ENCODE measurements at regions not wholly inside any gene's neighbourhood (a gene's known extent, or its start where the extent isn't known, plus 50 kb on each side); places are given as distances from the start of the nearest gene placed in this dataset.

- TF ChIP-seq EZH2 (IDR thresholded peaks at IDR 0.05; ENCODE audit: borderline replicate concordance, low read depth, low read length, poor library complexity, severe bottlenecking) (no peak), CTCF (conservative IDR thresholded peaks at IDR 0.05; ENCODE audit: low read depth, low read length) (no peak)
- ChIA-PET POLR2A (ENCODE audit: low non-redundant PET) (no interaction called here), CTCF (no interaction called here)
- no peak for DNase-seq (ENCODE audit: low spot score)
- Histone ChIP-seq H3K4me3 (ENCODE audit: low read depth, low read length, poor library complexity, severe bottlenecking) (no peak overlapping the region), H3K27me3 (replicated peaks; ENCODE audit: insufficient read depth, low read depth, low read length, poor library complexity) (no peaks in the 10 kb centered on the region), H3K4me1 (ENCODE audit: insufficient read depth, low read length, poor library complexity, severe bottlenecking) (no peaks in the 10 kb centered on the region), H3K9me3 (ENCODE audit: low read depth, low read length, poor library complexity, severe bottlenecking) (no peaks in the 10 kb centered on the region), H3K36me3 (ENCODE audit: insufficient read depth, low read length, poor library complexity, severe bottlenecking) (no peaks in the 10 kb centered on the region), H3K27ac (ENCODE audit: low read depth, low read length, poor library complexity, severe bottlenecking) (no peak overlapping the region)
- intact Hi-C loops (cut with micrococcal nuclease; ENCODE audit: unreplicated experiment) = loop anchor here (10.0 kb wide), 1 partner anchor 199 kb away; no protein-coding TSS in a partner anchor
- BruUV-seq (replicated peaks) = no TSS peak
Measured at GRCh38 chr6:3525915-3526314, 69.1 kb upstream of the SLC22A23 start.

- Histone ChIP-seq H3K27me3 (replicated peaks; ENCODE audit: insufficient read depth, low read depth, low read length, poor library complexity) (no peaks in the 10 kb centered on the region), H3K9me3 (ENCODE audit: low read depth, low read length, poor library complexity, severe bottlenecking) (no peaks in the 10 kb centered on the region), H3K4me3 (ENCODE audit: low read depth, low read length, poor library complexity, severe bottlenecking) (no peak overlapping the region), H3K4me1 (ENCODE audit: insufficient read depth, low read length, poor library complexity, severe bottlenecking) (no peaks in the 10 kb centered on the region), H3K36me3 (ENCODE audit: insufficient read depth, low read length, poor library complexity, severe bottlenecking) (no peaks in the 10 kb centered on the region), H3K27ac (ENCODE audit: low read depth, low read length, poor library complexity, severe bottlenecking) (no peak overlapping the region)
- DNase-seq (ENCODE audit: low spot score) = no peak
- BruUV-seq (replicated peaks) = no TSS peak
- intact Hi-C loops (cut with micrococcal nuclease; ENCODE audit: unreplicated experiment) = loop anchor here (10.0 kb wide), 1 partner anchor 200 kb away; no protein-coding TSS in a partner anchor
- ChIA-PET CTCF (no interaction called here), POLR2A (ENCODE audit: low non-redundant PET) (no interaction called here)
- TF ChIP-seq CTCF (conservative IDR thresholded peaks at IDR 0.05; ENCODE audit: low read depth, low read length) (no peak), EZH2 (IDR thresholded peaks at IDR 0.05; ENCODE audit: borderline replicate concordance, low read depth, low read length, poor library complexity, severe bottlenecking) (no peak)
Measured at GRCh38 chr6:3524456-3524855, 67.6 kb upstream of the SLC22A23 start.

- CTCF ChIA-PET = no interaction called here
Measured at GRCh38 chr6:3523966-3524365, 67.1 kb upstream of the SLC22A23 start.

More at GRCh38 chr6:3523966-3524365, 67.1 kb upstream of the SLC22A23 start:
- intact Hi-C loops (cut with micrococcal nuclease; ENCODE audit: unreplicated experiment) = loop anchor here (10.0 kb wide), 1 partner anchor 201 kb away; no protein-coding TSS in a partner anchor
- Histone ChIP-seq H3K4me1 (ENCODE audit: insufficient read depth, low read length, poor library complexity, severe bottlenecking) (no peaks in the 10 kb centered on the region), H3K36me3 (ENCODE audit: insufficient read depth, low read length, poor library complexity, severe bottlenecking) (no peaks in the 10 kb centered on the region), H3K4me3 (ENCODE audit: low read depth, low read length, poor library complexity, severe bottlenecking) (no peak overlapping the region), H3K27me3 (replicated peaks; ENCODE audit: insufficient read depth, low read depth, low read length, poor library complexity) (no peaks in the 10 kb centered on the region), H3K9me3 (ENCODE audit: low read depth, low read length, poor library complexity, severe bottlenecking) (no peaks in the 10 kb centered on the region), H3K27ac (ENCODE audit: low read depth, low read length, poor library complexity, severe bottlenecking) (no peak overlapping the region)
- POLR2A ChIA-PET (ENCODE audit: low non-redundant PET) = no interaction called here
- no peak for DNase-seq (ENCODE audit: low spot score)
- no TSS peak for BruUV-seq (replicated peaks)
- no peak for TF ChIP-seq EZH2 (IDR thresholded peaks at IDR 0.05; ENCODE audit: borderline replicate concordance, low read depth, low read length, poor library complexity, severe bottlenecking)
- no peak for TF ChIP-seq CTCF (conservative IDR thresholded peaks at IDR 0.05; ENCODE audit: low read depth, low read length)
